ENCODE measurements at regions not wholly inside any gene's neighbourhood (a gene's known extent, or its start where the extent isn't known, plus 50 kb on each side); places are given as distances from the start of the nearest gene placed in this dataset.
A peak's percentile ranks its signal among the peaks of the same experiment; 100 is the strongest.

GRCh38 chr20:60132162-60132826 lies 174.1 kb downstream of the CDH26 start:
- no peak for DNase-seq

- no peak for DNase-seq
Observed at GRCh38 chr20:60132827-60133670, 174.8 kb downstream of the CDH26 start.

- no peak for DNase-seq
Observed at GRCh38 chr20:60135276-60135675, 177.1 kb downstream of the CDH26 start.

GRCh38 chr20:60136645-60137401 lies 178.6 kb downstream of the CDH26 start:
- no peak for DNase-seq

- no peak for DNase-seq
Observed at GRCh38 chr20:60137657-60138245, 179.5 kb downstream of the CDH26 start.

GRCh38 chr20:60138256-60139220 lies 180.3 kb downstream of the CDH26 start:
- DNase-seq = no peak

- DNase-seq = no peak
Observed at GRCh38 chr20:60139663-60140446, 181.6 kb downstream of the CDH26 start.

GRCh38 chr20:60142587-60142986 lies 184.4 kb downstream of the CDH26 start:
- DNase-seq = no peak

GRCh38 chr20:60143261-60143842 lies 185.1 kb downstream of the CDH26 start:
- no peak for DNase-seq

- DNase-seq = no peak
Observed at GRCh38 chr20:60144404-60144803, 186.2 kb downstream of the CDH26 start.

GRCh38 chr20:60144974-60145527 lies 186.8 kb downstream of the CDH26 start:
- no peak for DNase-seq

- no peak for DNase-seq
Observed at GRCh38 chr20:60147004-60147403, 188.8 kb downstream of the CDH26 start.

- DNase-seq = no peak
Observed at GRCh38 chr20:60148885-60149284, 190.7 kb downstream of the CDH26 start.

GRCh38 chr20:60152792-60153191 lies 194.6 kb downstream of the CDH26 start:
- peak in 1 of 2 experiments; percentile 31 for DNase-seq

GRCh38 chr20:60160451-60161145 lies 202.4 kb downstream of the CDH26 start:
- no peak for DNase-seq

- DNase-seq = no peak
Observed at GRCh38 chr20:60167812-60168211, 209.6 kb downstream of the CDH26 start.

- no peak for DNase-seq
Observed at GRCh38 chr20:60168963-60169362, 210.7 kb downstream of the CDH26 start.

- no peak for DNase-seq
Observed at GRCh38 chr20:60170116-60170515, 211.9 kb downstream of the CDH26 start.

- DNase-seq = no peak
Observed at GRCh38 chr20:60171313-60171712, 213.1 kb downstream of the CDH26 start.

- DNase-seq = no peak
Observed at GRCh38 chr20:60171738-60172137, 213.5 kb downstream of the CDH26 start.
